GM12892 (cell line): ENCODE measurements at regions not wholly inside any gene's neighbourhood (a gene's known extent, or its start where the extent isn't known, plus 50 kb on each side); places are given as distances from the start of the nearest gene placed in this dataset.

Experiments used
- POLR2A ChIP-seq: IDR thresholded peaks from 2 replicates; pipeline ENCODE4 v1.6.1; 2011; ENCODE audit warnings: low read depth, low read length, control low read depth
- POLR2AphosphoS5 ChIP-seq: IDR thresholded peaks from 2 replicates; pipeline ENCODE4 v1.6.1; 2011; ENCODE audit warnings: low read depth, low read length, control low read depth
- TAF1 ChIP-seq: IDR thresholded peaks from 2 replicates; pipeline ENCODE4 v1.6.1; 2011; ENCODE audit warnings: low read depth, mild to moderate bottlenecking, control low read depth, low read length, borderline replicate concordance

GRCh38 chr12:94026596-94026995 lies 121.8 kb upstream of the PLXNC1 start:
- TF ChIP-seq POLR2AphosphoS5 (no peak), POLR2A (no peak), TAF1 (no peak)
